CD1c-positive myeloid dendritic cell (primary cell): ENCODE measurements at regions not wholly inside any gene's neighbourhood (a gene's known extent, or its start where the extent isn't known, plus 50 kb on each side); places are given as distances from the start of the nearest gene placed in this dataset.
"Not testable (repeated sequence)": the region's sequence is repeated elsewhere in the genome, so short reads cannot be mapped to it uniquely, and the experiment has no call there.

Experiments used
- DNase-seq: peaks from one replicate; pipeline ENCODE4 v3.0.0-alpha.2; 2016; ENCODE audit errors: extremely low spot score

GRCh38 chr1:14347186-14347585, 251.3 kb upstream of the KAZN start:
- DNase-seq = no peak

DNA sequence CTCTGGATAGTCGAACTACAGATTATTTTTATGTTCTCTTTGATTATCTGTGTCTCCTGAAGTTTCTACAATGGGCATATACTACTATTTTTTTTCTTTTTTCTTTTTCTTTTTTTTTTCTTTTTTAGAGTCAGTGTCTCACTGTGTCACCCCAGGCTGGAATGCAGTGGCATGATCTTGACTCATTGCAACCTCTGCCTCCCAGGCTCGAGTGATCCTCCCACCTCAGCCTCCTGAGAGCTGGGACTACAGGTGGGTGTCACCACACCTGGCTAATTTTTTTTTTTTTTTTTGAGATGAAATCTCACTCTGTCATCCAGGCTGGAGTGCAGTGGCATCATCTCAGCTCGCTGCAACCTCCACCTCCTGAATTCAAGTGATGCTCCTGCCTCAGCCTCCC, 250.7 kb upstream of the KAZN start:
- no peak for DNase-seq

GRCh38 chr1:14350197-14350596, 248.3 kb upstream of the KAZN start:
- no peak for DNase-seq

DNA sequence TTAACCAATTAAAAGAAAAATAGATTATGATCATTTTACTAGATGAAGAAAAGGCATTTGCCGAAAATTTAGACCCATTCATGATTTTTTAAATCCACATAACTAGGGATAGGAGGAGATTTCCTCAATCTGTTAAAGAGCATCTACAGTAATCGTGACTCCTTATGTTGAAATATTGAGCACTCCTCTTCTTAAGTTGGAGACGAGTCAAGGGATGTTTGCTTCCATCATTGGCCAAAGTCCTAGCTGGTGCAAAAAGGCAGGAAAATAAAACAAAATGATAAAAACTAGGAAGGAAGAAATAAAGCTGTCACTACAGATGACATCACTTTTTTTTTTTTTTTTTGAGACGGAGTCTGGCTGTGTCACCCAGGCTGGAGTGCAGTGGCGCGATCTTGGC, 245.6 kb upstream of the KAZN start:
- DNase-seq = no peak

- DNase-seq = not testable (repeated sequence)
These were observed 237.5 kb upstream of the KAZN start for GRCh38 chr1:14361005-14361404.

DNA sequence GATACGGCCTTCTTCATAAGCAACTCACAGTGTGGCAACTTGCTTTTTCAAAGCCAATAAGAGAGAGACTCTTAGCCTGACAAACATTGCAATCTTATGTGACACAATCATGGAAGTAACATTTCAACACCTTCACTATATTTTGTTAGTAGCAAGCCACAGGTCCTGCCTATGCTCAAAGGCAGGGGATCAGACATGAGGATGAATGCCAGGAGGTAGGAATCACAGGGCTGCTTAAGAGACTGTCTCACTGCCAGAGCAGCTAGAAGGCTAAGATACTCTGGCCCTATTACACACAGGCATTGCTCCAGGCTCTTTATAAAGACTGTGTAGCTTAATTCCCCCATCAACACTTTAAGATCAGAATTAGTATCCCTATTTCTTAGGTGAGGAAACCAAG, 236.2 kb upstream of the KAZN start:
- DNase-seq = no peak

DNA sequence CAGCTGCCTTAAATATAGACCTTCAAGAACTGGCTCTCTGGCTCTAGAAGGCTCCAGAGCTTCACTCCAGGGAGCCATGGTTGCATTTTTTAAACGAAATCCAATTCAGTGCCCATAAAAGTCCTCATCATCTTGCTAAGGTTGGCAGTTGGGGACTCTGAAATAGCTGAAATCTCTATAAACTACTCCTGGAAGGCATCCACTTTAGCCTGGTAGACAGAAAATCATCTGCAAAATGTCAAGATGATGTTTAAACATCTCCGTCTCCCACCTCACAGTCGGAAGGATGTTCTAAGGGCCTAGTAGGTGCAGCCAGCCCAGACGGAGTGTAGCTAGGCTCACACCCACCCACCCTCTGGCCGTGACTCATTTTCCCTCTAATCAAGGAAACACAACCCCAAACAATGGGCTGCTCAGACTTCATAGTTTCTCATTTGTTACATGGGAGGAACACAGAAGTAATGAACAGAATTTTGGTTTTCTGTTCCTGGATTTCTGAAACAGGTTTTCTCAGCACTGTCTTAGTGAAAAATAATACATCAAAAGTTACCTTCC, 235.4 kb upstream of the KAZN start:
- DNase-seq = no peak

- no peak for DNase-seq
These were observed 234.6 kb upstream of the KAZN start for GRCh38 chr1:14363707-14364413.

DNA sequence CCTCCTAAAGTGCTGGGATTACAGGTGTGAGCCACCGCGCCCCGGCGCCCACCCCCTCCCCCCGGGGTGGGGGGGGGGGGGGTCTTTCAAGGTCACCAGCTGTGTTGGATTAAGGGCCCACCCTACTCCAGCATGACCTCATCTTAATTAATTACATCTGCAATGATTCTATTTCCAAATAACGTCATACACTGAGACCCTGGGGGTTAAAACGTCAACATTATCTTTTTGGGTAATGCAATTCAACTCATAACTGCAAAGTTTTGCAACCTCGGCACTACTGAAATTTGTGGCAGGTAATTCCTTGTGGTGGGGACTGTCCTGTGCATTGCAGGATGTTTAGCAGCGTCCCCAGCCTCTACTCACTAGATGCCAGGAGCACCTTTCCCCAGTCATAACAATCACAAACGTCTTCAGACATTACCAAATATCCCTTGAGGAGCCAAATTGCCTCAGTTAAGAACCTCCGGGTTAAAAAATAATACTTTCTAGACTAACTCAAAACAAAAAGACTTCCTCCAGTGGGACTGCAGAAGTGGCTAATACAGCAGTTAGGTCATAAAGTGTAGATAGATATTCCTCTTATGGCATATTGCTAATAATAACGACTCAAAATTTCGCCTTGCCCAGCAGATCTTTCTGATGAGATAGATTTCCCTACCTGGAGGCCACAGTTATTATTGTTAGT, 233.0 kb upstream of the KAZN start:
- no peak for DNase-seq

GRCh38 chr1:14366091-14367018, 232.1 kb upstream of the KAZN start:
- no peak for DNase-seq

- no peak for DNase-seq
These were observed 231.0 kb upstream of the KAZN start for GRCh38 chr1:14367451-14367850.

DNA sequence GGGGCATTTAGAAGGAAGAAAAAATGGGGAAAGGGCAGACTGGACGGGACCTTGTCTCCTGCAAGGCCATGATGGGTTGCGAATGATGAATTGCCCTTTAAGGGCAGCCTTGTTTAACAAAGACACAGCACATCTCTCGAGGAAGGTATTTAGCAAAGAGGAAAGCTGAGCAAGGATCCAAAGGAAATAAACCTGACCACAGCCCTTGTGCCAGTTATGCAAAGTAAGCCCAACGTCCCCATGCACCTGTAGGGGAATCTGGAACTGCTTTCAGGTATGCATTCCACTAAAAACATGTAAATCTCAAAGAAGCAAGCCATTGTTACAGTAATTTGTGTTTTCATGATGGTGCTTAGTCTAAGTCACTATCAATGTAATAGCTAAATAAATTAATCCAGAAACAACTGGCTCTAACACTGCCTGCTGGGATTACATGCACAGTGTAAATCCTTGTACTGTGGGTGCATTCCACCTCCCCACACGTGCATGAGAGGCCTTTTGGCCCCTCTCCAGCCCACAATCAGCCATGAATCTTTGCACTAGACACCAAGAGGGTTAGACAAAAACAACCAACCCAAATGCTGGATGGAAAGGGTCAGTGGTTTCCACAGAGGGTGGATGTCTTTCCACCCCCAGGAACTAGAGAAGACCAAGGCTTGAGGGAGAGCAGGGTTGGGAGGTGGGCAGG, 228.8 kb upstream of the KAZN start:
- no peak for DNase-seq

- DNase-seq = no peak
These were observed 226.6 kb upstream of the KAZN start for GRCh38 chr1:14371771-14372497.

GRCh38 chr1:14372526-14372925, 226.0 kb upstream of the KAZN start:
- no peak for DNase-seq

DNA sequence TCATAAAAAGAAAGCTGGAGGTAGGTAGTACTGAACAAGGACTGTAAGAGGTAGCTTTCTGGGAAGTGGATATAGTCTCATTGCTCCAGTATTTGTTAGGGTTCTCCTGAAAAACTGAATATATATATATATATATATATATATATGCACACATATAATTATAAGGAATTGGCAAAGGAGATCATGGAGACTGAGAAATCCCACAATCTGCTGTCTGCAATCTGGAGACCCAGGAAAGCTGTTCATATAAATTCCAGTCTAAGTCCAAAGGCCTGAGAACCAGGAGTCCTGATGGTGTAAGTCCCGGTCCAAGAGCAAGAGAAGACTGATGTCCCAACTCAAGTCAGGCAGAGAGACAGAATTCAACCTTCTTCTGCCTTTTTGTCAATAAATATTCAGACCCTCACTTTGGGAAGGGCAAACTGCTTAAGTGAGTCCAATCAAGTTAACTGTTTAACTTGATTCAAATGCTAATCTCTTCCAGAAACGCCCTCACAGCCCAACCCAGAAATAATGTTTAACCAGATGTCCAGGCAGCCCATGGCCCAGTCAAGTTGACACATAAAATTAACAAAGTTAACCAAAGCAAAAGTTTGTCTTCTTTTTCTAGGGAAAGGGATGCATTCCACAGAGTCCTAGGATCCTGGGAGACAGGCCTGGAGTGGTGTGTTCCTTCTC, 225.3 kb upstream of the KAZN start:
- no peak for DNase-seq

- DNase-seq = no peak
These were observed 223.3 kb upstream of the KAZN start for GRCh38 chr1:14375226-14375625.

DNA sequence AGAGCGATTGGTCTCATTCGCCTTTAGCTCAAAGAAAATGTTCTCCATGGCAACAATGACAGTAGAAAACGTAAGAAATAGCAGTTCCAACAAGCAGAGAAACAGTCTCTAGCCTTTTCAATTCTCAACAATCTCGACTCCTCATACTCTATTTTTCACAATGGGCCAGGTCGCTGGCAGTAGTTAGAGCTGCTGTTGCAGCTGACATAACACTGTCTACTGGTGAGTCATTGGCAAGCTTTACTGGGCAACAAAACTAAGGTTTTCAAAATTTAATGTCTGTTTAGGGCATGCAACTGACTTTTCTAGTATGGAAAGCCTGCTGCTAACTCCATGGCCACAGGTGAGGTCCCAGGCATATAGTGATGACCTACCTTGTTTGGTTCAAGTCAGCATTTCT, 221.1 kb upstream of the KAZN start:
- DNase-seq = no peak

DNA sequence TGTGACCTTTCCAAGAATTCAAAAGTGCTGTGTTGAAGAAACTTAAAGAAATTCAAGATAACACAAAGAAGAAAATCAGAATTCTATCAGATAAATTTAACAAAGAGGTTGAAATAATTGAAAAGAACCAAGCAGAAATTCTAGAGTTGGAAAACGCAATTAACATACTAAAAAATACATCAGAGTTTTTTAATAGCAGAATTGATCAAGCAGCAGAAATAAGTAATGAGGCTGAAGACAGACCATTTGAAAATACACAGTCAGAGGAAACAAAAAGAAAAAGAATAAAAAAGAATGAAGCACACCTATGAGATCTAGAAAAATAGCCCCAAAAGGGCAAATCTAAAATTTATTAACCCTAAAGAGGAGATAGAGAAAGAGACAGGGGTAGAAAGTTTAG, 218.1 kb upstream of the KAZN start:
- no peak for DNase-seq

DNA sequence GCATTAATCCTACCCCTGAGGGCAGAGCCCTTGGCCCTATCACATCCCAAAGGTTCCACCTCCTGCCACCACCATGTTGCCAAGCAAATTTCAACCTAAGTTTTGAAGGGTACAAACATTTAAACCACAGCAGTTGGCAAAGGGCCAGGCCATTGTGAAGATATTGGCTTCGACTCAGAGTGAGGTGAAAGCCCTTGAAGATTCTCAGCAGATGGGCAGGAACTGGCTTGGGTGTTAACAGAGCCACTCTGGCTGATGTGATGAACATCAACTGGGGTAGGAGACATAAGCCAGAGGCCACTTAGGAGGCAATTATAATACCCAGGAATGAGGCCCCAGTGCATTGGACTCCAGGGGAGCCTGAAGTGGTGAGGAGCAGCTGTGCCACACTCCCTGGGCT, 207.7 kb upstream of the KAZN start:
- no peak for DNase-seq

- DNase-seq = no peak
These were observed 206.2 kb upstream of the KAZN start for GRCh38 chr1:14392161-14392858.
